NOMO-1 (cell line): ENCODE measurements at regions not wholly inside any gene's neighbourhood (a gene's known extent, or its start where the extent isn't known, plus 50 kb on each side); places are given as distances from the start of the nearest gene placed in this dataset.

Experiments
- DNase-seq, 2 experiments: peaks; one replicate each; lab custom pipeline; 2025; ENCODE audit not compliant: unreplicated experiment in 2 of 2; lab: John Stamatoyannopoulos, UW

DNA sequence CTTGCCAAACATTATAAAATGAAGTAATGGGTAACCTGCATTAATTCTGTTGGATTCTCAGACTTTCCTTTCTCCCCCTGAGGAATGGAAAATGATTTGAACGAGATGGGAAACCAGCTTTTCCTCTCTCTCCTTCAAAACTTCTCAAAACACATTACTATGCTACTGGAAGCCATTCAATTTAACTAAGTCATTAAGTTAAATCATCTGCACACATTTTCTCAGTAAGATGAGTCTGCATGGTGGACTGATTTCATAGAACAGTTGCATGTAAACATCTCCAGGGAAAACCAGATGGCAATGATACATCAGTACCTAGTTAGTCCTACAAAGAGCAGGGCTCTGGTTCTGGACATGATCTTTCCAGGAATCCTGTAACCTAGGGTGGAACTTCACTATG is 59.9 kb downstream of the BMP4 start:
- no peak for DNase-seq

DNA sequence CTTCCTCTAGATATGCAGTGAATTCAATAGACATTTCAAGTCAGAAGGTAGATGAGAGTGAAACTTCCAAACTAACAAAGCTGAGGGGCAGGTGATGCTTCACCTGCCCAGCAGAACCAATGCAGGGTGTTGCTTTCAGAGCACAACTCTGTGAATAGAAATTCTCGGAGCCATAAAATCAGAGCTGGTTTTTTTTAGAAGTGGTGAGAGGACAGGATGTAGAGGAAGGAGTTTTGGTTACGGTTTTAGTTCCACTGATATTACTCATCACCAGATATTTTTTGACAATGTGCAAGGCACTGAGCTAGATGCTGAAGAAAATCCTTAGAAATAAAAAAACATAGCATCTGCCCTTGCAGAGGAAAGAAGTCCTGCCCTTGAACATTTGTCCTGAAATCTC is 62.2 kb downstream of the BMP4 start:
- DNase-seq: no peak

DNA sequence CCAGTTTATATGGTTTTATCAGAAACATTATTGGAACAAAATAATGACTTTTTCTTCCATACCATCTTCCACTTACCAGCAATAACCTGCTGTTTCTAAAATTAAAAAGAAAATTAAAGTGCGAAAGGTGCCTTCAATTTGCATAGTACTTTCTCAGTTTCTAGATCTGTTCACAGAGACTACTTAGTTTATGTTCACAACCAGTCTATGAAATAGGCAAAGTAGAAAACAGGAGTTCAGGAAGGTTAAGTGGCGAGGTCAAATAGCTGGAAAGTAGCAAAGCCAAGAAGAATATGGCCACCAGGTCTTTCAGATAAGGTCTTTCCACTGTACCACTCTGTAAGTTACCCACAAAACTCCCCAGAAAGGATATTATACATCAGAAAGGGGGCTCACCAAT is 63.3 kb downstream of the BMP4 start:
- no peak for DNase-seq

DNA sequence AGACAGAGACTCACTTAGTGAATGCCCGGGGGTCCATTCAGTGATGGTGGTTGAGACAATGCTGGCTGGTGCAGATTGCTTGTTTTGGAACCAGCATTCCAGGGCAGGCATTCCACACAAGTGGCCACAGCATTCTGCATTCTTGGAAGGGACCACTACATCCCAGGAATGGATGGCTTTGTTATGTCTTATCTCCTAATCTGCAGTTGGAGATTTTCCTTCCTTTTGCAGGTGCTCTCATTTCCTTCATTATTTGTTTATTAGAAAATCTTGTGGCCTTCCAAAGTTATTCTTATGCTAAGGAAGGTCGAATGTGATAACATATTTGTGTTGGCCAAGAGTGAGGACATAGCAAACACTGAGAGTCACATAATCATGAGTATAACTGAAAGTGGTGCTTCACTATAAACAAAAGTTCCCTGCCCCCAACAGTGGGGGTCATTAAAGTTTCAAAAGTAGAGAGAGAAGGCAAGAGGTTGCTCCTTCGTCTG is 66.0 kb downstream of the BMP4 start:
- no peak for DNase-seq

DNA sequence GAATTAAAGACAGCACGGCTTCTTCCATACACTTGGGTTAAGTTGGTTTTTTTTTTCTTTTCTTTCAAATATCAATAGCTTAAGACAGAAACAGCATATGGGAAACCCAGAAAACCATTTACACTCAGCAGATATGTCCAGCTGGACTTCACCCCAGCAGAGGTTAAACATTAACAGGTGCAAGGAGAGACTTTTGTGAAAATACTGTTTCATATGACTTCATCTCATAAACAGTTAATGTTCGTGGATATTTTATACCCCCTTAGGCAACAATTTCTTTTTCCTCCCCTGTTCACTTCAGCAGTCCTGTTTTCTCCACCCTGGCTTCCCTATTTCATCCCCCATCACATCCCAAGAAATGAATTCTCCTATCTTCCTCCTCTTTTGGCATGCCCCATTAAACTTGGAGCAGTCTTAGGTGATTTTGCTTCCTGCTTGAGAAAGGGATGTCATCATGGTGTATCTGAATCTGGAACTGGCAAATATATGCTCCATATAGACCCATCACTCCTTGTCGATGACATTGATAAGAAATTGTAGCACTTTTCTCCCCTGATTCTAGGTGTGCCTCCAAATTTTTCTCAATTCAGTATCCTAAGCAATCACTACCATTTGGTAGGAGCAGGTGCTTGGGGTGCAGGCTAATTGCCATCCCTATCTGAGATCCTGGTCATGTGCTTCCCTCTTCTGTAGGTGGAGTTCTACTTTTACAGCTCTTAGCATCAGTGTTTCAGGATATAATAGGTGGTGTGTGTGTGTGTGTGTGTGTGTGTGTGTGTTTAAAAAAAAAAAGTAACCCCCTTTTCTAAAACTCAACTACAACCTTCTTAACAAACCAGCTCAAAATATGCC is 67.9 kb downstream of the BMP4 start:
- DNase-seq: no peak

DNA sequence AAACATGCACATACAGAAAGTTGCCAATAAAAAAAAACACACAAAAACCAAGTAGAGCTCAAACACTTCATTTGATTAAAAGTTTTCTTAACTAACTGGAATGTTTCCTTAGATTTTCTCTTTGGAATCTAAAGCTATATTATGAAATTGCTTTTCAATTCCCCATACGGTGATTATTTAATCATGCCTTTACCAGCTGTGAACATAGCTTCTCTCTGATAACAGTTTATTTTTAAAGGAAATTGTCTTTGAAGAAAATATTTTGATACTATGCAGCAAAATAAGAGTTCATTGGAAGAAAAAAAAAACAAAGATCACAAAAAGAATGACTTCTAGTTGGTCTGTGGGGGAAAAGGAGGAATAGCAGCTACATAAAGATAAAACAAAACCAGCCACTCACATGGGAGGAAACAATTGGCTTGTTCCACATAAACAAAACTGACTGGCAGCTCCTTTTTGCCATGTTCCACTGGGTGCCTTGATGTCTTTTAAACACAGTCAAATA is 71.4 kb downstream of the BMP4 start:
- no peak for DNase-seq

DNA sequence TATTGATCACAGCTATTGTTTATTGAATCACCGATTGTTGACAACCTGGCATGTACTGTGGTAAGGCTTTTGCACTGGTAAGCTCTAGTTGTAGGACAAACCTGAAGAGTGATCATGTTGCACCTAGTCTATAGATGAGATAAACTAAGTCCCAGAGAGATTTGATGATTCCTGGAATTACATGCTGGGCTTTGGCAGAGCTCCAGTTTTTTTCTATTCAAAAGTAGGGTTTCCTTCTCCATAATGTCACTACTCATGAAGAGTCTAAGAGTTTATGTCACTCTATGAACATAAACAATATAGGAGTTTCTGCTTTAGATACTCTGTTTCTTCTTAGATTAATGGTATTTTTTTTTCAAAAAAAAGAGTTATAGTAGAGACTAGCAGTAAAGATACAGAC is 72.0 kb downstream of the BMP4 start:
- DNase-seq: no peak

DNA sequence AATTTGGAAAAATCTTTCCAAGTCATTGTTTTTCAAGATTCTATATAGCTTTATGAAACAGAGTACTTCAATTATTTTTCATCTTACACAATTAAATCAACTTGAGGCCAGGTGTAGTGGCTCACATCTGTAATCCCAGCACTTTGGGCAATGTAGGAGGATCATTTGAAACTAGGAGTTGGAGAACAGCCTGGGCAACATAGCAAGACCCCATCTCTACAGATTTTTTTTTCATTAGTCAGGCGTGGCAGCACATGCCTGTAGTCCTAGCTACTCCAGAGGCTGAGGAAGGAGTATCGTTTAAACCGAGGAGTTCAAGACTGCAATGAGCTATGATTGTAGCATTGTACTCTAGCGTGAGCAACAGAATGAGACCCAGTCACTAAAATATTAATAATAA is 72.9 kb downstream of the BMP4 start:
- no peak for DNase-seq

DNA sequence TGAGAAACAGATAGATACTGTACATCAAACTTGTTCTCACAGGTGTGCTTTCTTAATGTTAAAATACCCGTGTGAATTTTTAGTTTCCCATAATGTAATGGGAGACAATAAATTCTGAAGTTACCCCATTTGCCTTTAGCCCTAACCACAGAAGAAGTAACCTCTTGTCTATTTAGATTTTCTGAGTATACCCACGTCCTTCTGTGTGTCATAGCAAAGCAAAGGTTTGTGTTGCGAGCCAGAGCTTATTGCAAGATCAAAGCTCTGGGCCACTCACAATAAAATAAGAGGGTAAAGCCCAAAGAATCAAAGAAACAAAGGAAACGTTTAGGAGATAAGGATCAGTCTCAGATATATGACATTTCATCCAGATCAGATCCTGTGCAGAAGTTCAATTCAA is 73.9 kb downstream of the BMP4 start:
- DNase-seq: no peak

DNA sequence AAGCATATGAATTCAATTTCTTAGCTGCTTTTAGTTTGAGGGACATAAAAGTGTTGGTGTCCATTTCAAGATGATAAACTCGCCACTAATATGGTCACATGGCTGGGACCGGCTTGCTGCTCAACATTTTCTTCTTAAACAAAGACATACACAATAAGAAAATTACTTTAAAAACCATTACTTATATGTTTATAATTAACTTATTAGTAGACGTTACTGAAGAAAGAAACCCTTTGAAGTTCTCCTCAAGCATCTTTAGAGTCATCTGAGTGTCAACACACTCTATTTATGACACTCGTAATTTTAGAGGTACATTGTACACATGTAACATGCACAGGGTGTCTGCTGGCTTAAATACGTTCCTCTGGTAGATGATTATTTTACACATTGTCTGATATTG is 74.7 kb downstream of the BMP4 start:
- DNase-seq: no peak

DNA sequence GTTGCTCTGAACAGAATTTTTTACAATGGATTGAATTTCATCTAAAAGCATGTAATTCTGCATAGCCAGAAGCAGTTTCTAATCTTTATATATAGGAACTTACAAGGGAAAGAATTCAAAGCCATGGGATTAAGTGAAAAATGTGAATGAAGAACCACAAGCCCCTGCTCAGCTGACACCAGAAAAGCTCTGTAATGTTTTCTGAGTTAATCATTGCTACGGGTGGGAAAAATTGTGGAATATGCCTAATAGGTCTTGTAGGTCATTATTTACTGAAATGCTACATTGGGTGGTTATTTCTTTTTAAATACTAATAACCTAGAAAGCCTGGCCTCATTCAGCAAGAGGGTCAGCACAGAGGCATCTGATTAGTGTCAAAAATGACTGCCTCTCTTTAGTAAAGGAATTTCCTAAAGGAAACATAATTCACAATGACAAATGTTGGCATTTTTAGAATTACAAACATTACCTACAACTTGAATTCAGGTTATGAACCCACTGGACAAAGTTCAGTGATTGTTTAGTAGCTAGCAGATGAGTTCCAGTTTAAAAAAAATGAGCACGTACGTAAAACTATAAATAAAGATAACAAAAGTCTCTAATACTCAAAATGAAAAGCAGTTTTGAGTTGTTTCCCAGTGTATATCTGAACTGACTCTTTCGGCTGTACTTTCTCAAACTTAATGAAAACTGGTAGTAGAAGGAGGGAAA is 75.3 kb downstream of the BMP4 start:
- DNase-seq: no peak

DNA sequence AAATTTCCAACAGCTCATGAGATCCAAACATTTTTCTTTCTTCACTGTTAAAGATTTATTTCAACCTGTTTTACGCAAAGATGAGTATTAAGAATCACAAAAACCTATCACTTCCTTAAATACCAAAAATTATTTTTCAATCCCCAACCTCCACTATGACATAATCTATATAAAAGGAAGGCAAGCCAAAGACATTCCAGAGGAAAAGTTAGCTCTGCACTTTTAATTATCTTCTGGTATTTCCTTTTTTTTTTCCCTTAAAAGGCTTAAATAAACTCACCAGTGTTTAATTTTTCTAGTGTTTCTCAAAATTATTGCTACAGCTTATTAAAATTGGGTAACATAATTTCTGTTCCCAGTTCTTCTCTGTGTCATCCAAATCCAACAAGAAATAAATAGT is 75.9 kb downstream of the BMP4 start:
- DNase-seq: no peak

DNA sequence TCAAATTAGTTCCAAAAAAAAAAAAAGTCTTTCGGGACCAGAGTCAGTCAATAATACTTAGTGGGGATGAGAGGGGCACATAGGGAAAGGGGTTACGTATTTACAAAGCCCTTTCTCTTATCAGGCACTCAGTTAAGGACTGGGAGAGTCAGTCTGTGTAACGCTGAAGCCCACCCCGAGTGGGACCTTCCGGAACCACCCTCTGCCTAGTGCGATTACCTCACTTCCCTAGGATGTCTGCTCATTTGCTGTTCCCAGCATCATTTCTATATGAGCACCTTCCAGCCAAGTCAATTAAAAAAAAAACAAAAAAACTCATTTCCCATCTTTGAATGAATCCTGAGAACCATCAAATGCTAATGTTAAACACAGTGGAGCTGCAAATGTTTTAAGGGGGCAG is 76.9 kb downstream of the BMP4 start:
- no peak for DNase-seq

DNA sequence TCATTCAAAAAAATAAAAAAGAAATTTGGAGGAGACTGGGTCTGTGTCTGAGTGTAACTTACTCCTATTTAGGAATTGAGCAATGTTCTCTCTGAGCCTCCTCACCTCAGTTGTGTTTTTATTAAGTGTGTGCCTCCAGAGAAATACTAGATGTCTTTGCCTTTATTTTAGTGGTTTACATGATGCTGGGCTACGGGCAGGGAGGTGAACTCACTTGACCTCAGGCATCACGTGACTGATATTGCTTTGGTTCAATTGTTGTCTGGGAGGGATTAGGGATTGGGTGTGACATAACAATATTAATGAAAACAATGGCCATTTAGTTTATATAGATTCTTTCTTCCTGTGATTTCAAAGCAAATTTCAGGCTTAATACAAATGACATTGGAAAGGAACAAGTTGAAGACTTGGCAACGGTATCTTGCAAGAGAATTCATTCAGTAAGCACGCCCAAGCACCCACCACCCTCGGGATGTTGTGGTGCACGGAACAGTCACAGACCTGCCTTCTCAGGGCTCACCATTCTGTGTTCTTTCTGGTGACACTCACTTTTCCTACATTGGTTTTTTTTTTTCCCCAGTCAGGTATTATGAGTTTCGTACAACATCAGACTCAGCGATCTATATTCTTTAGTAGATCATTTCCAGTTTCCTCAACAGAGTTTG is 77.5 kb downstream of the BMP4 start:
- DNase-seq: no peak

DNA sequence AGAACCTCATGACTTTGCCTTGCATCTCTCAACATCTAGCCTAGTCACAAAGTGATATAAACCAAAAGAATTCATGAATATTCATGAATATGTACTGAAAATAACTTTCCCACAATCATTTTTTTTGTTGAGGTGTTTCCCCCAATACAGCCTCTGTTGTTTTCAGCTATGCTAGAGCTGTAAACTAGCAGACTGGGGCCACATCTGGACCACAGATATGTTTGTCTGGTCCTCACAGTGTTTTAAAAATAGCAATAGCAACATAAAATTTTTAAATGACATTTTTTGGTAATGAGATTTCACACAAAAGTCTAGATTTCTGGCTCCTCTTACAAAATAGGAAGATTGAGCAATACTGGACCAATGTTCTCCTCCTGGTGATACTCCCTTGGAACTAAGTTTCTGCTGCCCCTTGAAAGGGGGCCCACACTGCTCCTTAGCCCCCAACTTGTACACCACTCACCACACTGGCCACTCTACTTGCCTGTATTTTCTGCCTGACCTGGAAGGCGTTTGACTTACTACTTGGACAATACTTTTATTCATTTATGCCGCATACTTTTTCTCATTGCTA is 81.2 kb downstream of the BMP4 start:
- DNase-seq: no peak

DNA sequence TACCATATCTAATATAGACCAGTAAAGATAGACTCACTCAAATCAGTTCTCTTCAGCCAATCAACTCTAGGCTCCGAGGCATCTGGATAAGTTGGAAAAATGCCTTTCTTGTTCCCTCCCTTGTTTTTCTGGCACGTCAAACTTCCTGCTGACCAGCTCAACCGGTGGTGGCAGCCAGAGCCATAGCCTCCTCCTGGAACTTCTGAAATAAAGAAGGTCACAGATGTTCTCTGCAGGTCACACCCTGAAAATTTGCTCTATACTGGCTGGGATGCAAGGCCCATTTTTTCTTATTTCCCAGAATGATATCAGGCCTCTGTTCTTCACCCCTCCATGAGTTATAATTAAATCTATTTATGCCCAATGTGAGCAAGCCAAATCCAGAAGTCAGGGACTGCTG is 81.9 kb downstream of the BMP4 start:
- no peak for DNase-seq

DNA sequence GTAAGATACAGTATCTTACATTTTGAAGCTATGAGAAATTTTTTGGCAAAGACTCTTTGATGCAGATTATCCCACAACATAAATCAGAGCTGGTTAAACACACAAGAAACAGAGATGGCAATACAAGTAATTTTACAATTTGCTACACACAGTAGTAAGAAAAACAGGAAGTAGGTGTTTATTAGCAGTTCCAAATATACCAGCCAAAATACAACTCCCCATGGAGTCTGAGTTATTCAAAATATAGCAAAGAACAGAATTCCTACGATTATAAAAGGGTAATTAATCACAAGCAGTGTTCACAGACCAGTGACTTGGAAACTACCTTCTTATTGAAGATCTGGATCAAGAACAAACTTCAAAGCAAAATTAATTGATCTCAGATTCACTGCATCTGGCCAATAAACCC is 83.9 kb downstream of the BMP4 start:
- no peak for DNase-seq

DNA sequence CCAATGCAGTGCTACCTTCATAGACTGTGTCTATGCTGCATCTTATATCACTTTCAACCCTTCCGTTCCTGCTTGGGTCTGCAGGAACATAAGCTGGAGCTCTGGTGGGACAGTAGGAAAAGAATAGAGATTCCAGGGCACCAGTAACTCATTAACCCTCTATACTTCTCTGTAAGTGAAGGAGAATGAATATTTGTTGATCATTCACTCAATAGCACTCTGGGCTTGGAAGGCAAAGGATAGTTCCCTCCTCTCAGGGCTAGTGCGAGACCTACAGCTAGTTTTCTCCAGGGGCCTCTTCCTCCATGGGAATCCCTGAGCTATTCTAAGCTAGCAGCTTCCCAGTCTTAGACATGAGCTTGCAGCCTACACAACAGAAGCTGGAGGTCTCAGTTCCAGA is 84.7 kb downstream of the BMP4 start:
- DNase-seq: no peak

DNA sequence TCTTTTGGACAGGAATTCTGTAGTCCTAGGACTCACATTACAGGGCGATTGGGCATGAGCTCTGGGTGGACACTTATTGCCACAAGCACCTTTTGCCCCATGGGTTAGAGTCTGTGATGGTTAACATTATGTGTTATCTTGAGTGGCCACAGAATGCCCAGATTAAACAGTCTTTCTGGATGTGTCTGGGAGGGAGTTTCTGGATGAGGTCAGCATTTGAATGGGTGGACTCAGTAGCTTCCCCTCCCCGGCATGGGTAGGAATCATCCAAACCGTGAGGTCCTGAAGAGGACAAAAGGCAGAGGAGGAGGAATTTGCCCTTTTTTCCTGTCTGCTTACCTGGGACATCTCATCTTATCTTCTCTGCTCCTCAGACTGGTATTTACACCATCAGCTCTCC is 85.6 kb downstream of the BMP4 start:
- DNase-seq: no peak

DNA sequence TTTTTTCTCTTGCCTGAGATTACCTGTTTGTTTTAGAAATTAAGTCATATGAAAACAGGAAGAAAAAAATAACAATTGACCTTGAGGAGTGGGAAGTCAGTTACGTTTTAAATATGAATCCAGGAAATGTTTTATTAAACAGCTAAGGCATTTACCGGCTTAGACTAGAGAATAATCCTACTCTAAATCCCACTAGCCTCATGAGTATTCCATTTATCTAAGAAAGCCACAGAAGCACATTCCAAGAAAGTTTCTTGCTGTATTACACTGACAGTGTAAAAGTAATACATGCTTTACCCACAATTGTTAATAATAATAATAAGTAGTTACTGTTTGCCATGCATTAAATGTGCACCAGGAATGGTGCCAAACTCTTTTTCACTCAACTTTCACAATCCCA is 90.9 kb downstream of the BMP4 start:
- no peak for DNase-seq

DNA sequence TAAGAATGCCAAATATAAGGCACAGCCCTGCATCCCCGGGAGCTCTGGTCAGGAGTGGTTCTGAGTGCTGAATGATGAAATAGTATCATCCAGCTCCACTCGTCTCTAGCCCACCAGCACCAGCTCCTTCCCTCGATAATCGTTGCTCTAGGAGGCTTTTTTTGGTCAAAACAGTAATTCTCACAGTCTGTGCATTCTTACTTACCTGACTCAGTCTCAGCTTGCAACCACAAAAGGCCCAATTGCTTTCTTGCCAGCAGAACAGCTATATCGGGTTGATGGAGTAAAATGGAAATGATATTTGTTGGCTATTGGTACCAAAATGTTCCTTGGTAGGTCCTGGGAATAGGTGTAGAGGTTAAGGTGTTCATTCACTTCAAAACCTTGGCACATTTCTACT is 94.8 kb downstream of the BMP4 start:
- no peak for DNase-seq
